Kidney epithelial cell (primary cell): ENCODE measurements at regions not wholly inside any gene's neighbourhood (a gene's known extent, or its start where the extent isn't known, plus 50 kb on each side); places are given as distances from the start of the nearest gene placed in this dataset.

Source experiments
- DNase-seq: peaks from one replicate; pipeline ENCODE4 v3.0.0-alpha.2; 2010; ENCODE audit warnings: low read depth
- H3K27me3 ChIP-seq: 2 replicates; pipeline ENCODE4 v1.6.0; 2011; ENCODE audit warnings: low read length; ENCODE audit not compliant: control insufficient read depth, insufficient read depth
- H3K36me3 ChIP-seq: 2 replicates; pipeline ENCODE4 v1.5.1; 2011; ENCODE audit warnings: low read length; ENCODE audit not compliant: control insufficient read depth, insufficient read depth
- H3K4me3 ChIP-seq: 2 replicates; pipeline ENCODE4 v1.5.1; 2011; ENCODE audit warnings: low read depth, mild to moderate bottlenecking, control low read depth, low read length
- CTCF ChIP-seq: IDR thresholded peaks from 2 replicates; pipeline ENCODE4 v1.5.1; 2011; ENCODE audit warnings: mild to moderate bottlenecking, moderate library complexity, low read length, control low read depth, inconsistent platforms; ENCODE audit not compliant: insufficient read depth, poor library complexity, severe bottlenecking

GRCh38 chr5:156181656-156182055, 145.3 kb upstream of the SGCD start:
- peak; percentile 67 for DNase-seq
- no peaks in the 10 kb centered on the region for H3K27me3 ChIP-seq
- no peaks in the 10 kb centered on the region for H3K36me3 ChIP-seq
- no peak overlapping the region for H3K4me3 ChIP-seq
- no peak for TF ChIP-seq CTCF

- Histone ChIP-seq H3K4me3 (no peak overlapping the region), H3K27me3 (no peaks in the 10 kb centered on the region), H3K36me3 (no peaks in the 10 kb centered on the region)
- DNase-seq = peak; percentile 9
- no peak for TF ChIP-seq CTCF
Measured at GRCh38 chr5:156182174-156182967, 144.6 kb upstream of the SGCD start.

GRCh38 chr5:156186760-156187159, 140.2 kb upstream of the SGCD start:
- Histone ChIP-seq H3K4me3 (no peak overlapping the region), H3K36me3 (no peaks in the 10 kb centered on the region), H3K27me3 (no peaks in the 10 kb centered on the region)
- no peak for DNase-seq
- no peak for TF ChIP-seq CTCF

GRCh38 chr5:156188016-156188415, 138.9 kb upstream of the SGCD start:
- H3K36me3 ChIP-seq = no peaks in the 10 kb centered on the region
- no peak for TF ChIP-seq CTCF
- no peaks in the 10 kb centered on the region for H3K27me3 ChIP-seq
- no peak for DNase-seq
- H3K4me3 ChIP-seq = no peak overlapping the region

- H3K27me3 ChIP-seq = no peaks in the 10 kb centered on the region
Measured at GRCh38 chr5:156189628-156190027, 137.3 kb upstream of the SGCD start.

More at GRCh38 chr5:156189628-156190027, 137.3 kb upstream of the SGCD start:
- TF ChIP-seq CTCF = no peak
- no peak for DNase-seq
- H3K4me3 ChIP-seq = no peak overlapping the region
- no peaks in the 10 kb centered on the region for H3K36me3 ChIP-seq
